HT-29 (cell line): ENCODE measurements at regions not wholly inside any gene's neighbourhood (a gene's known extent, or its start where the extent isn't known, plus 50 kb on each side); places are given as distances from the start of the nearest gene placed in this dataset.
A peak's percentile ranks its signal among the peaks of the same experiment; 100 is the strongest.
"Not testable (repeated sequence)": the region's sequence is repeated elsewhere in the genome, so short reads cannot be mapped to it uniquely, and the experiment has no call there.

Source experiments
- DNase-seq: peaks from one replicate; pipeline ENCODE4 v3.0.0-alpha.2; 2015; ENCODE audit warnings: low spot score

- DNase-seq, result no peak
Observed at GRCh38 chr5:163261647-163262269, 175.6 kb upstream of the CCNG1 start.

DNA sequence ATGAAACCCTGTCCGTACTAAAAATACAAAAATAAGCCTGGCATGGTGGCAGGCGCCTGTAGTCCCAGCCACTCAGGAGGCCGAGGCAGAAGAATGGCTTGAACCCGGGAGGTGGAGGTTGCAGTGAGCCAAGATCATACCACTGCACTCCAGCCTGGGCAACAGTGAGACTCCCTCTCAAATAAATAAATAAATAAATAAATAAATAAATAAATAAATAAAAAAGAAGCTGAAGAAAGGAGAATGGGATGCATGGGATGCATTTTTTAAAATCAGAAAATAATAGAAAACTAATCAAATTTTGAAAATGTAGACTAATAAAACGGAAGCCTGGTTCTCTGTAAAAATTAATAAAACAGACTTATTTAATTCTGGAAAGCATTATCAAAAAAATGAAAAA is 171.1 kb upstream of the CCNG1 start:
- not testable (repeated sequence) for DNase-seq

GRCh38 chr5:163269624-163270023 is 167.8 kb upstream of the CCNG1 start:
- DNase-seq, result peak; percentile 21

DNA sequence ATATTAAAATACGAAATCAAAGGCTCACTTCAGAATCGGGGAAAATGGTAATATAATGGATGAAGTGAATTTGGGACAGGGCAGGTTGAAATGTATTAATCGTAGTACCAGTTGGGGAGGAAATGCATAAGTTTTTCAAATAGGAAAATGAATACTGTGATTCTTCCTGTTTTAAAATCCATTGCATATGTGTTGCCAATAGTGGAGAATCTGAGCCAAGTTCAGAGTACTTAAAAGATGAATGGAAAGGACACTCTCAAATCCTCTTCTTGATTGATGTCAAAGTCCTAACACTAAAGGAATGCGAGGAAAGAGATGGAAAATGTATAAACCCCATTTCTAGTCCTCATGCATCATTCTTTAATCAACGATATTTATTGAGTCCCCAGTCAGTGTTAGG is 160.9 kb upstream of the CCNG1 start:
- DNase-seq, result no peak

DNA sequence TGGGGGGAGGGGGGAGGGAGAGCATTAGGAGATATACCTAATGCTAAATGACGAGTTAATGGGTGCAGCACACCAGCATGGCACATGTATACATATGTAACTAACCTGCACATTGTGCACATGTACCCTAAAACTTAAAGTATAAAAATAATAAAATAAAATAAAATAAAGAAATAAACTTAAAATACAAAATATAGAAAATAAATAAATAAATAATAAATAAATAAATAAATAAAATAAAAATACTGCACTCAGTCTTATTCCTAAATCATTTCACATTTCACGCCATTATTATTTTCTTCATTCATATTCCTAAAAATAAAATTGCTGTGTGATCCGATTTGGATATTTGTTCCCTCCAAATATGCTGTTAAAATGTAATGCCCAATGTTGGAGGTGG is 156.5 kb upstream of the CCNG1 start:
- not testable (repeated sequence) for DNase-seq

GRCh38 chr5:163281512-163281911 is 155.9 kb upstream of the CCNG1 start:
- DNase-seq, result no peak

DNA sequence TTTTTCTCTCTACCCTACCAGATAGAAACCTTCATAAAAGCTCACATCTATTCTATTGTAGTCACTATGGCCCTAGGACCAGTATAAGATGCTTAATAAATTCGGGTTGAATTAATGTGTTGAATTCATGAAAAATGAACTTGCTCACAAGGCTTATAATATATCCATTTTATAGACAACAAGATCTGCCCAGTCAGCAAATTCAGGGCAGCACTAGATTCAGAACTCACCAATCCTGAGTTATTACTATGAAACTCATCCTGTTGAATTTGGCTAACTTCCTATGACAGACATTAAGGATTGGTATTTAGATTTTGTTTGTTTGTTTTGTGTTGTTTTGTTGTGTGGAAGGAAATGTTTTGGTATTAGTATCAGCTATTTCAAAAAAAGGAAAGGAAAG is 143.6 kb upstream of the CCNG1 start:
- no peak for DNase-seq

GRCh38 chr5:163303718-163304117 is 133.7 kb upstream of the CCNG1 start:
- DNase-seq, result no peak

DNA sequence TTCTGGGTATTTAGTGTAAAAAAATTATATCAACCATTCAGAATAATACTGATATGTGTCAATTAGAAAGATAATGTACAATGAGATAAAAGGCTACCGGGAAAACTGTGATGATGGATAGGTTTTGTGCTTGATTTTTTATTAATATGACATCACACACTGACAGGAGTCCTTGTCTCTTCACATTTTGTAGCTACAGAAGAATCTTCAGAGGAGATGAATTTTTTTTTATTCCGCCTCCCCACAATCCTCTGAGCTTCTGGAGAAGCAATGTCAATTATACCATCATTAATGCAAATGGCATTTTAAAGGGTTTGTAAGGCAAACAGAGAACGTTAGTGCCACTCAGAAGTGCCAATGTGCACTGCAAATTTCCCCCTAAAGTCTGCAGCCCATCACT is 131.7 kb upstream of the CCNG1 start:
- no peak for DNase-seq

GRCh38 chr5:163306421-163306820 is 131.0 kb upstream of the CCNG1 start:
- DNase-seq, result peak; percentile 44

- DNase-seq, result no peak
Observed at GRCh38 chr5:163309914-163310313, 127.5 kb upstream of the CCNG1 start.

DNA sequence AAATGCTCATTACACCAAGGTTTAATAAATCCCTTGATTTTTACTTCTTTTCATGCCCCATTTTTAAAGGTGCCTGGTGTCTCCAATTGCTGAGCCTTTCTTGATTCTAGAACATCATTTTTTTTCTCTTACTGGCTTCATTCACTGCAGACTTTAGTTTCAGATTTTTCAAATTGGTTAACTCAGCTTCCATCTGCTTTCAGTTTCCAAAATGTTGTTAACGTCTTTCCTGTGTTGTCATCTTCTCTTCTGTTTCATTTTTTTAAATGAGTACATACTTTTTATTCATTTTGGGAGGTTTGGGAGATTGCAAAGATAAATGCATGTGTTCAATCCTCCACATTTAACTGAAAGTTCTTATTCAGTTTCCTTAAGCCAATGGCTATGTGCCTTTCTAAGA is 126.4 kb upstream of the CCNG1 start:
- no peak for DNase-seq

DNA sequence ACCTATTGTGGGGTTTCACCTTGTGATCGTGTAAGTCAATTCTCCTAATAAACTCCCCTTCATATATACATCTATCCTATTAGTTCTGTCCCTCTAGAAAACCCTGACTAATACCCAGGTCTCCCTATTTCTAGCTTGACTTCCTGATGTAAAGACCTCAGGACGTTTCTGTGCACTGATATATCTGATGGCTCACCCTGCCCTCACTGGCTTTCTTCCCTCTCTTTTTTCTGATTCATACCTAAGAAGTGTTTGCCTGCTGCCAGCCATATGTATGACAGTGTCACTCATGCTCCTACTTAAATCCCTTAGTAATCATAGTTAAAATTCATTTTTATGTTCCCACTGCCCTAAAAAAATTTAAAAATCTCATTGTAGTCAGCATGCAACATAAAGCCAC is 124.8 kb upstream of the CCNG1 start:
- DNase-seq, result no peak

GRCh38 chr5:163313049-163313448 is 124.3 kb upstream of the CCNG1 start:
- not testable (repeated sequence) for DNase-seq

DNA sequence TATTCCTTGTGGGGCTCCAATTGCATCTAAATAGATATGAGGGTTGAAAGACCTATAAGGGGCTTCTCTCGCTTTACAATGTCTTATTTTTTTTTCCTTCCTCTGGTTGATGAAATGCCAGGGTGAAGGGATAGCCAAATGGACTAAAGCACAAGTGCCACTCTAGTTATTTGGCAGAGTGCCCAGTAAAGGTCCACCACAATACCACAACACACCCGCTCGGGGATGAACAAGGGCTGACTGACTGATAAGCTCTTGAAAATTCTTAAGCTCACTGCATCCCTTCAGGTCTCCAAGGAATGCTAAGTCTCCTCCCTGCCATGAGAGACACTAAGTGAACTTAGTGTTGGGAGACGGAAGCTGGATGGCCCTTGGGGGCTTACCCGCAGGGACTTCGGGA is 121.0 kb upstream of the CCNG1 start:
- not testable (repeated sequence) for DNase-seq

- no peak for DNase-seq
Observed at GRCh38 chr5:163318707-163319106, 118.7 kb upstream of the CCNG1 start.

GRCh38 chr5:163321511-163321910 is 115.9 kb upstream of the CCNG1 start:
- no peak for DNase-seq

DNA sequence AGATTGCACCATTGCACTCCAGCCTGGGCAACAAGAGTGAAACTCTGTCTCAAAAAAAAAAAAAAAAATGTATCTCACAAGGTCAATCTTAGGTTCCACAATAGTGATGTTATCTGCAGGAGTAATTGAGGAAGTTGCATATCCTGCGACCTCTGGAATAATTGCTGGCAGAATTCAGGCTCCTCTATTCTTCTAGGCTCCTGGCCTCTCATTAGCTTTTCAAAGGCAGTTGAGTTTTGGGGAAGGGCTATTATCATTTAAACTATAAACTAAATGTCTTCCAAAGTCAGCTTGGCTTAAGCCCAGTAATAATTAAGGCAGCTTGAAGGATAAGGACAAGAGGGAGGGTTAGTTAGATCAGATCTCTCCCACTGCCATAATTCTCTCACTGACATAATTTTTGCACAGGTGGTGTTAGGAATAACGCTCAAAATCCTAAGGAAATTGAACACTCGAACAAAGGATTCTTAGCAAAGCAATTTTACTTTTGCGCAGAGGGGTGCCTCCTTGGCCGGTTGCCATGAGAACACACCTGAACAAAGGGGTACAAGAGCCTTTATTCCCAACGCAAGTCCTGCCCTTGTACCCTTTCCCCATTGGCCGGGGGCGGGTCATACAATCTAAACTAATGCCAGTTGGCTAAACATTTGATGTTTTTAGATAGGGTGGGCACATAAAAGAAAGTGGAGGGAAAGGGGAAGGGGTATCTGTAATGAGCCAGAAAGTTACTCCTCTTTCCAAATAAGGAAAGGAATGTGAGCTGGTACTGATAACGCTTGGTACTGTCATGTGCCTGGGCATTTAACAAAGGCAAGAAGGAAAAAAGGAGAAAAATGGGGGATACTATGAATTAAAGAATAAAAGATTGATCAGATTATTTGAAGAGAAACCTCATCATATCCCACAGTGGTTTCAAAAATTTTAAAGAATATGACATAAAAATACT is 106.4 kb upstream of the CCNG1 start:
- no peak for DNase-seq

DNA sequence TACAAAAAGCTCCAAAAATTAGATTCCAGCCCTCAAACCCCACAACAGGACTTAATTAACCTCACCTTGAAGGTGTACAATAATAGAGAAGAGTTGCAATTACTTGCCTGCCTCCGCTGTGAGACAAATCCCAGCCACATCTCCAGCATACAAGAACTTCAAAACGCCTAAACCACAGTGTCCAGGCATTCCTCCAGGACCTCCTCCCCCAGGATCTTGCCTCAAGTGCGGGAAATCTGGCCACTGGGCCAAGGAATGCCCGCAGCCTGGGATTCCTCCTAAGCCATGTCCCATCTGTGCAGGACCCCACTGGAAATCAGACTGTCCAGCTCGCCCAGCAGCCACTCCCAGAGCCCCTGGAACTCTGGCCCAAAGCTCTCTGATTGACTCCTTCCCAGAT is 101.3 kb upstream of the CCNG1 start:
- not testable (repeated sequence) for DNase-seq

GRCh38 chr5:163339148-163339547 is 98.2 kb upstream of the CCNG1 start:
- no peak for DNase-seq

- DNase-seq, result peak; percentile 3
Observed at GRCh38 chr5:163340378-163340777, 97.0 kb upstream of the CCNG1 start.

DNA sequence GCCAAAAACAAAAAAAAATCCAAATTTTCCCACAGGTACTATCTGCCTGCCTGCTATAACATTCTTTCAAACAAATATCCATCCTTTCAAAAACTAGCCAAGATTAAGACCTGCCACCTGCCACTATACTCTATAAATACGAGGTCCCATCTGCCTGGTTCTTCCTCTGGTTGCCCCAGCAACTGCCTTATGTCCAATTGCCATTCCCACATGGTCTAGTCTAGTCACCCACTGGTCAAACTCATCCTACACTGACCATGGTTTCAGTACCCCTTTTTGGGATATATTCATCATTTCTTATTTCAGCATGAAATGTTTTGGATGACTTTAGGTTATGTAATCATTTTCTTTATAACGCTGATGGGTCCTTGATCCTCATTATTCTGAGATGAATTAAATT is 95.1 kb upstream of the CCNG1 start:
- DNase-seq, result no peak

DNA sequence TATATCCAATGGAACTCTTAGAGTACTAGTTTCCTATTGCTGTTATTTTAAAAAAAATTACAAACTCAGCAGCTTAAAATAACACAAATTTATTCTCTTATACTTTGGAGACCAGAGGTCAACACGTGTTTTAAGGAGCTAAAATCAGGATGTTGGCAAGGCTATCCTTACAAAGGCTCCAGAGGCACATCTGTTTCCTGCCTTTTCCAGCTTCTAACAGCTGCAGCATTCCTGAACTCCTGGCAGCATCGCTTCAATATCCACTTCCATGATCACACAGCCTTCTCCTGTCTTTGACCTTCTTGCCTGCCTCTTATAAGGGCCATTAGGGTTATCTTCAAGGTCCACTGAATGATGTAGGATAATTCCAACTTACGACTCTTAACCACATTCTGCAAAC is 92.2 kb upstream of the CCNG1 start:
- DNase-seq, result no peak
